T-helper 1 cell (primary cell): ENCODE measurements at regions not wholly inside any gene's neighbourhood (a gene's known extent, or its start where the extent isn't known, plus 50 kb on each side); places are given as distances from the start of the nearest gene placed in this dataset.
"Not testable (repeated sequence)": the region's sequence is repeated elsewhere in the genome, so short reads cannot be mapped to it uniquely, and the experiment has no call there.

Experiments used
- DNase-seq, 5 donors: peaks; one replicate each; pipeline ENCODE4 v3.0.0-alpha.2; 2012 to 2020

DNA sequence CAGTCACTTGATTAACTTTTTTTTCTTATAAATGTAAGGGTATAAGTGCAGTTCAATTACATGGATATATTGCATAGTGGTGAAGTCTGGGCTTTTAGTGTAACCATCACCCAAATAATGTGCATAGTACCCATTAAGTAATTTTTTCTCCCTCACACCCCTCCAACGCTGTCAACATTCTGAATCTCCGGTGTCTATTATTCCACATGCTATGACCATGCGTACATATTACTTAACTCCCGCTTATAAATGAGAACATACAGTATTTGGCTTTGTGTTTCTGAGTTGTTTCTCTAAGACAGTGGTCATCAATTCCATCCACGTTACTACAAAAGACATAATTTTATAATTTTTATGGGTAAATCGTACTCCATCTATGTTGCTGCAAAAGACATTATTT, 1191.1 kb downstream of the NCAM2 start:
- no peak for DNase-seq

DNA sequence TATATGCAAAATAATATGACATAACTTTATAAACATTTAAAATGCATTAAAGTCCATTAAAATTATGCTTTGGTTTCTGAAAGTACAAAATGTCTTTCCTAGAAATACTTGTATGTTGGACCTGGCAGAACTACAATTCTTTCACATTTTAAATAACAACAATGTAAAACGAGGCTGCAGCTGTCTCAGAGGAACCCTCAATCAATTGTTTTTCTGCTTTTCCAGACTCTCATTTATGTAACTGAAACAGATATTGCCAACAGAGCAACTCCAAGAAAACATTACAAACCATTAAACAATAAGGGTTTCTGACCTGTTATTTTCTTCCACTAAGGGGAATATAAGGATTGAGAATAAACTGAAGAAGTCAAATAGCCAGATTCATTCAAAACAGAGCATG, 1193.4 kb downstream of the NCAM2 start:
- DNase-seq: no peak

DNA sequence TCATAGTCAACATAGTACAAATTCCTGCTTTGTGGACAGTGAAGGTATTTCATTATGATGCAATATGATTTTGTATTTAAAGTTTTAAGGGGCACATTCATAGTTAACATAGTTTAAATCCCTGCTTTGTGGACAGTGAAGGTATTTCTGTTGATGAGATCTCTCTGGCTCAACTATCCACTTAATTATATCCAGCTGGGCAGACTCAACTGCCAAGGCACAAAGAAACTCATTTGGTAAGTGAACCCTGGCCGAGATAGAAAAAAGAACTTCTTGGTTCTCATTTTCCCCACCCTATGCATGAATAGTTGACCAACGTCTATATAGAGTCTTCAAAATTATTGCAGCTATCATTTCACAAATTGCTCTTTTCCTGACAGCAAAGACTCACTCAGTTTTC, 1194.6 kb downstream of the NCAM2 start:
- DNase-seq: no peak

DNA sequence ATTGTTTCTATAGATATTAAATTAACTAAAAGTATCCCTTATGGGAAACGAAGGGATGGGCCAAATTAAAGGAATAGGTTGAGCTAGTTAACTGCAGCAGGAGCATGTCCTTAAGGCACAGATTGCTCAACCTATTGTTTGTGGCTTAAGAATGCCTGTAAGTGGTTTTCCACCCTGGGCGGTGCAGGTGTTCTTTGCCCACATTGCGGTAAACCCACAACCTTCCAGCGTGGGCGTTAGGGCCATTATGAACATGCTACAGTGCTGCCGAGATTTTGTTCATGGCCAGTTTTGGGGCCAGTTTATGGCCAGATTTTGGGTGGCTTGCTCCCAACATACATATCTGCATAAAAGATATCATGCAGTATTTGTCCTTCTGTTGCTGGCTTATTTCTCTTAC, 1196.8 kb downstream of the NCAM2 start:
- DNase-seq: not testable (repeated sequence)

DNA sequence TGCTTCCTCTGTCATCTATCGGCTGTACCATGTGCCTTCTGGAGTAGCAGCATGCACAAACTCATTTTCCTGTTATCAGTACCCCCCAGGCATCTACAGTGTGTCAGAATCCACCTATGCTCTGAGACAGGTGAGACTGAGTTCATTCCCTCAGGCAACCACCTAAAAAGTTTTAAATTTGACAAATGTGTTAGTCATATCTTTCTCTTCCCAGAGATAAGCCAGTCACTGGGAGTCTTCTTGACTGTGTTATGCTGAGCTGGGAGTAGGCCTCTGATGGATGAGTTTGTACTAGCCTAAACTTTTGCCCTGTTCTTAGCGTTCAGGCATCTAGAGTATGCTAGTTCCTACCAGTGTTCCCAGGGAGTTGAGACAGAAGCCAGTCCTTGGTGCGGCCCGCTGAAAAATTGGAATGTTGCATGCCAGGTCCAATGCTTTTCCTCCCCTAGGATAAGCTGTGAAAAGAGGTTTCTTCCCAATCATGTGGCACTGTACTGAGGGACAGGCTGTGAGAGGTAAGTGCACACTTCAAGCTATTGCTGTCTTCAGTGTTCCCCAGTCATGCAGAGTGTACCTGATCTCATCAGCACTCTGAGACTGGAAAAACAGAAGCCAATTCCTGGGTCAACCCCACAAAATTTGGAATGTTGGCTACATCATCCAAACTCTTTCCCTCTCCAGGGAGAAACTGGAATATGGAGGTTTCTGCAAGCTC, 1202.3 kb downstream of the NCAM2 start:
- no peak for DNase-seq

DNA sequence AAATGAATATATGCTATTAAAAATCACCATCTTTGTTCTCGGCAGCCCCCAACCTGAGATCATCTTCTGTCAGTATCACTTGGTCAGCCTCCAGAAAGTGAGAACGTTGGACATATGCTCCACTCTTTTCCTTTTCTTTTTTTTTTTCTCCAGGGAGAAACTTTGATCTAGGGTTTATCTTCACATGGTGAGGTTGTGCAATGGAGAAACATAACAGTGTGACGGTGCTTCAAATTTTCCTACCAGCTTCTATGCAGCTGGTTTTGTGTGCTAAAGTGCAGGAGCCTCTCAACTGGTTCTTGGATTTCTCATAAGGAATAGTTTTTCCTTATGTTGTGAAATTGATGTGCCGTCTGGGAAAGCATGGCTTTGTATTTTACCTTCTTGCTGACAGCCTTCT, 1202.9 kb downstream of the NCAM2 start:
- DNase-seq: no peak

DNA sequence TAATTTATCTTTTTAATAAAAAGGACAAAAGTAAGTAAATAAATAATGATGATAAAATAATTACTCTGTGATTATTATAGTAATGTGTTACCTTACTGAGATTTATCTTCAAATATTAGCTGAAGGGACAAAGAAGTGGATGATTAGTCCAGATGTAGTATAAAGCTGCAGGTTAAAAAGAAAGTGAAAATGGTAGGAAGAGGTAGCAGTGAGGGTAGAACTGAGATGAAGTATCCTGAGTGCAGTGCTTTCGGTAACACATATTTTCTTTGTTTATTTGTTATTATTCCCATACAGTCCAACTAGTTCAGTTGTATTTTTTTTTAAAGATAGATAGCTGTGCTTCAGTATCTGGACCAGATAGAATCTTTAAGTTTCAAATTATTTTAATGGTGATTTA, 1203.5 kb downstream of the NCAM2 start:
- DNase-seq: no peak

DNA sequence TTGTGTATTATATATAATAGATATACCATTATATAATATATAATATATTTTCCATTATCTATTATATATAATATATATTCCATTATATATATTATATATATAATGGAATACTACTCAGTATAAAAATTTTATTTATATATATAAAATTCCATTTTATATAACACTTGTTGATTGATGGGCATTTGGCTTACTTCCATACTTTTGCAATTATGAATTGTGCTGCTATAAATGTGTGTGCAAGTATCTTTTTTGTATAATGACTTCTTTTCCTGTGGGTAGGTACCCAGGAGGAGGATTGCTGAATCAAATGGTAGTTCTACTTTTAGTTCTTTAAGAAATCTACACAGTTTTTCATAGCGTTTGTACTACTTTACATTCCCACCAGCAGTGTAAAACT, 1211.1 kb downstream of the NCAM2 start:
- DNase-seq: no peak

DNA sequence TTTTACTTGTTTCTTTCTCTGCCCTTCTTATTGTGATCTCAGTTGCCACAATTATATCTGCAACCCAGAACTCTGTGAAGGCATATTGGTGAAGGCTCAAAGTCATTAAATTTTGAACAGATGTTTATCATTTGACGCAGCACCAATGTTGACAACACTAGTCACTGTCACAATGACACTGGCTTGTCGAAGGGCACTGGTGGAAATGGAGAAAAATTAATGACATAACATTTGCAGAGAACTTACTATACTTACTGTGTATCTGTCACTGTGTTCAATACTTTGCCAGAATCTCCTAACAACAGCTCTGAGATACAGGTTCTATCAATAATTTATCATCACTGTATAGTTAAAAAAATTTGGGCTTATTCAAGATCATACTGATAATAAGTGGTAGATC, 1213.7 kb downstream of the NCAM2 start:
- no peak for DNase-seq

DNA sequence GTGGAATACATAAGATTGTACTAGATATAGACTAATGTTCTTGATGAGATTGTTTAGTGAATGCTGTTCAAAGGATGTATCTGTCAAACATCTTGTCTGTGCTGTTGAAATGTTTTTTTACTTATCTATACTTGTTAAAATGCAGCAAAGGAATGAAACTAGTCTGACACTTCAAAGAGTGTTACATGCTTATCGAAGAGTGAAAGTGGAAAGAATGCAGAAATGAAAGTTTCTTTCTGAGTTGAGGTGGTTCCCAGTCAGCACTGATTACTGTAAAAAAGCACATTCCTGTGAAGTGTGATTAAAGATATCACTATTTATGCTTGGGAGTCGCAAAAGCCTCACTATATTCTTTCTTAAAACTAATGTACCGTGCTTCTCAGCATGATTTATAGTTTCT, 1225.2 kb downstream of the NCAM2 start:
- no peak for DNase-seq

DNA sequence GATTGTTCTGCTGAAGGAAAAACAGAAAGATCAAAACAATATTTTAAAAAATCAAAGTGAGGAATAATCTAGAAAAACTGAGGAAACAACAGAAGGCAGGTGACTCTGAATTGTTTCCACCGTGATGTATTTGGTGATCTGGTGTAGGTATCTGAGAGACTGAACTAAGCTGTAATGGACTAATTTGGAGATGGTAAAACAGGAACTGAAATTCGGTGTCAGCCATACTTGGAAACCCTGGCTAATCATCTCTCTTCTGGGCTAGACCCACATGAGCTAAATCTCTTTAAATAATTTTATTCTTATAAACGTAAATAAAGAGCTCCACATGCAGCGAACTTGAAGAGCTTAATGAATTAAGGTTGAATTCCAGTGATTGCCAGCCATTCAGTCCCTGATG, 1226.1 kb downstream of the NCAM2 start:
- no peak for DNase-seq

DNA sequence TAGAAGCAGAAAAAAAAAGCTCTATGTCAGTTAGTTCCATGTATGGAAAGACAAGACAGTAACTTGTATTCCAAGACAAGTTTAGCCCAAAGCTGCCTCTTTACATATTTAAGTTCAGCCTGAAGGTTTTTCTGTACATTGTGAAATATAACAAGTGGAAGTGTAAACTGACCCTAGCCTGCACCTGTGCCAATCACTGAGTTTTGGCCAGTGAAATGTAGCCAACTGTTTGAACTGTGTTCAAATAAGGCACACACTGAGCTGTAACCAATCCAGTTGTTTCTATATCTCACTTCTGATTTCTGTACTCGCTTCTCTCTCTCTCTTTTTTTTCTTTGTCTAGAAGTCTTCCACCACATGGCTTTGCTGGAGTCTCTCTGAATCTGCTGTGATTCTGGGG, 1227.1 kb downstream of the NCAM2 start:
- no peak for DNase-seq

DNA sequence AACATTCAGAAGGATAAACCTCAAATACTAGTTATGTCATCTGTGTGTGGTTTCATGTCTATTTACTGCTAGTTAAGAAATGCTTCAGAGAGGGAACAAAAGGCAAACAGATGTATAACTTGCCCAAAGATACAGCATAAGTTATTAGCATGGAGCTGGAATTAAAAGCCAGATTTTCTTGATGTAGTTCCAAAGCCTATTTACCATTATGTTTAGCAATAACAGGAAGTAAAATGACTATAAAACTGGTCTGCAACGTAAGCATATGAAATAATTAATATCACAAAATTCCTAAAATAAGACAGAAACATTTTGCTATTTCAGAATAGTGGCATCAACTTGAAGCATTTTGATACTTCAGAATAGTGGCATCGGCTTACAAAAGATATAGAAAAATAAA, 1232.8 kb downstream of the NCAM2 start:
- no peak for DNase-seq

DNA sequence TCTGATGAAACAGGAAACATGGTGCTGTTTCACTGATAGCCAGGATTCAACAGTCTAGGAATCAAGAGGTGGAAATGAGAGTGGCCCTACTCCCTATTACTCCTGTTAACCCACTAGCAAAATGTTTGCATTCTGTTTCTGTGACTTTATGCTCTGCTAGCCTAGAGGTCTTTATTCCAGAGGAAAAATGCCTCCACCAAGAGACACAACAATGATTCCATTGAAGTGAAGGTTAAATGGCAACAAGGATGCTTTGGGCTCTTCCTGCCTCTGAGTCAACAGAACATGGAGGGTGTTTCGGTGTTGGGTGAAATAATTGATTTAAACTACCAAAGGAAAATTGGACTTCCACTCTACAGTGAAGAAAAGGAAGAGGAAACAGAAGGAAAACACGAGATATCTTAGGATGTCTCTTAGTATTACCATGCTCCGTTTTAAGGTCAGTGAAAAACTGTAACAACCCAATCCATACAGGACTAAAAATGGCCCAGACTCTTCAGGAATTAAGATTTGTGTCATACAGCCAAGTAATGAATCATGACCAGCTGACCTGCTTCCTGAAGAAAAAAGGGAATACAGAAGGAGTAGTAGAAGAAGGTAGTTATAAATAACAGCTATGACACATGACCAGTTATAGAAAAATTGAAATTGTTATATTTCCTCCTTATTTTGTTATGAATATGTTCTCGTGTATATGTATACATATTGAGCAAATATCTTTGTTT, 1237.8 kb downstream of the NCAM2 start:
- no peak for DNase-seq

DNA sequence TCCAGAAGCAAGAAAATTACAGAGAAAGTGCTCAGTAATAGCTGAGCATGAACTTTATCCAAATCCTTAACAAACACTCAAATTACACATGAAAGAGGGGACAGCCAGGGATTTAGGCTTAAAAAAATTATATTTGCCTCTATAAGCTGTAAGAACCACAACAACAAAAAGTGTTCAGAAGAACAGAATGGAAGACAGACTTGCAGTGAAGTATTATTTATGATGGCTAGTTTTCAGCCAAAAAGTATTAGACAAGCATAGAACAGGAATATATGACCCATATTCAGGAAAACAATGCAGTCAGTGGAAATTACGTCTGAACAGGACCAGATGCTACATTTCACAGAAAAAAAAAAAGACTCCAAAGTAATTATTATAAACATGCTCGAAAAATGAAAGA, 1246.3 kb downstream of the NCAM2 start:
- no peak for DNase-seq

DNA sequence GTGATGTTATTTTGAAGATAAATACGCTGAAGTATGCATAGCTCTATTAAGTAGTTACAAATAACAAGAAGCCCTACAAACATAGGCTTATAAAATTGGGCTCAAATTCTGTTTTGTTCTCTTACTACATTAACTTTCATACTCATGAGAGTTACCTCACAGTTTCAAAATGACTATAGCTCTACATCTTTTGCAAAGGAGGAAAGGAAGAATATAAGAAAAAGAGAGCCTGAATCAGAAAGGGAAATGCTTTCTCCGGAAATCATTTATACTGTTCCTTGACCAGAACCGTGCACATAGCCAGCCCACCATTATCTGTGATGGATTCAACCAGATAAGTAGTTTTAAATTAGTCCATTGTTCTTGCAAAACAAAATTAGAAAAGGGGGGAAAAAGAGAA, 1252.1 kb downstream of the NCAM2 start:
- no peak for DNase-seq

DNA sequence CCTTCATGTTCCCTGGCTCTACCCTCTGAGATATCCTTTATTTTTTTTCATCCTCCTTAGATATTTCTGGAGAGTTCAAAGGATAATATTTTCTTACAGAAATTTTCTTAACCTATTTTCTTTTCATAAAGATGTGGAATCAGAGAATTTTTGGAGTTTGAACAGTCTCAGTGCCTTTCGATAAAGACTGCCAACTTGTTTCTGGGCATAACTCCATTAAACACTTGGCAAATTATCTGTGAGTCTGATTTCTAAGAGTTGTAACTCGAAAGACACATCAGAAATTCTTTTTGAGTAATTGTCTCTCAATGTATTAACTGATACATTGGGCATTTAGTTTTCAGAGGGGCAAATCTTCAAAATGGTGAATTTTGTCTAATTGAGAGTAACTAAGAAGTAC, 1255.6 kb downstream of the NCAM2 start:
- no peak for DNase-seq

DNA sequence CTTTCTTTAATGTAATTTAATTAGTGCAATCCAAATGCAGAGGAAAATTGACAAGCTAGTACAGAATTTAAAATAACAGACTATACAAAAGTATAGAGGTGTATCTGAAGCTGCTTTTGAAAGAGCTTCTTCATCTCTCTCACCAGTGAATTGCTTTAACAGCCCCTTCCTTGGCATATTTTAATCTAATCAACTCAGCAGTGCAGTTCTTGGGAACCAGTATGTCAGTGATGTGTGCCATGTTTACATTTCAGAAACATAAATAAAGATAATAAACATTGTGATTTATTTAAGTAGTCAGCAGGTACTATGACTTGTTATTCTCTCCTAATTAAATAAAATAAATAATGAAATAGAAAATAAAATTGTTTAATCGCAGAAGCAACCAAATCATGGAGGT, 1260.6 kb downstream of the NCAM2 start:
- no peak for DNase-seq

DNA sequence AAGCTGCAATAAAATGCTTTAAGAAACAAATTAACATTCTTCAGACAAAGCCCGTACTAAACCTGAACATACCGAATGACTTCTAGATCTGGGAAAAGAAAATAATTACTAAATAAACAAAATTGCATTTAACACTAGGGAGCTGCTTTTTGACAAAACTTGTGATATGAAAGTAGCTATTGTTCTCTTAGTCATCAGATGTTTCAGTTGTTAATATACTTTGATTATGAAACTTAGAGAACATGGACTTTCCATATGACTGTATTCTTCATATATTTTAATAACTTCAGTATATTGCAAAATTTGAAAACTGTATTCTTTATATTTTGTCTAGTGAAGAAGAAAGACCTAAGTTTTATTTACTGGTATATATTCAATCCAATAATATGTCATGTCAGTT, 1262.1 kb downstream of the NCAM2 start:
- DNase-seq: no peak

DNA sequence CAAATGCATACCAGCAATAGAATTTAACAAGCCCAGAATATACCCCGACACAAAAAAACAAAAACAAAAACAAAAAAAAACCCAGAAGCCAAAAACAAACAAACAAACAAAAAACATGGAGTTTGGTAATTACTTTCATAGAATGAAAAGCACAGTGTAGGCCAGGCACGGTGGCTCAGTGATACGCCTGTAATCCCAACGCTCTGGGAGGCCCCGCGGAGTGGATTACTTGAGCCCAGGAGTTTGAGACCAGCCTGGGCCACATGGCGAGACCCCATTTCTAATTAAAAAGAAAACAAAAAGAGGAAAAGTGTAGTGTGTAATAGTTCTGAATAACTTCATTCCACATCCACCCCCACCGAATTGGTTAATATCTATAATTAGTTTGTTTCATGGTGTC, 1265.7 kb downstream of the NCAM2 start:
- no peak for DNase-seq

DNA sequence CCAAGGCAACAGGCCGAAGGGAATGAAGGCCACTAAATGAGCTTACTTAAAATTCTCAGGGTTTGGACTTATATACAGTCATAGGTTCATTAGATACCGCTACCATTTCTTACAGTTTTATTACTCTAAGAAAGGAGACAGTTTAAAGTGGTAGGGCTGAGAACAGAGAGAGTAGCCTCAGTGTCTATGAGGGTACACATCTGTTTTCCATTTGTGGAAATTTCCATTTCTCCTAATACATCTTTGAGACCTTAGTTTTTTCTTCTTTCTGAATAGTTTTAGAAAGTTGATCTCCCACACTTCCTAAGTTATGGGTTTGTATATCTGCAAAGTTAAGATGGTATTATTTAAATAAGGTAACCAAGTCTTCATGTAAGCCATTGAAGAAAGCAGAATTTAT, 1279.1 kb downstream of the NCAM2 start:
- DNase-seq: no peak

DNA sequence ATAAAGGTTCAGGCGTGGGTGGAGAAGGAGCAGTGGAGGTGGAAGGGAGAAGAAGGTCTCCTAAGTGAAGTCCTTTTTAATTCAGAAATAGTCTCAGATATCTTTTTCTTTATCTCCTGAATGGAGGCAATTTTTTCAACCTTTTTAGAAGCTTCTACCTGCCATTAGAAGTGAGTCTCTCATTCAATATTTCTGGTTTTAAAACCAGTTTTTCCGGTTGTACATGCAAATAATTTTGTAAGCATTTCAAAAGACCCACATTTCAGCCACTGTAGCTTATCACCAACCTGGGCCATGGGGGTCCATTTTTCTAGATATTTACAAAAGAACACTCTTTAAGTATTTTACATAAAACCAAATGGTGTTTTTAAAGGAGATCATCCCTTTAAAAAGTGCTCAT, 1280.2 kb downstream of the NCAM2 start:
- DNase-seq: no peak

DNA sequence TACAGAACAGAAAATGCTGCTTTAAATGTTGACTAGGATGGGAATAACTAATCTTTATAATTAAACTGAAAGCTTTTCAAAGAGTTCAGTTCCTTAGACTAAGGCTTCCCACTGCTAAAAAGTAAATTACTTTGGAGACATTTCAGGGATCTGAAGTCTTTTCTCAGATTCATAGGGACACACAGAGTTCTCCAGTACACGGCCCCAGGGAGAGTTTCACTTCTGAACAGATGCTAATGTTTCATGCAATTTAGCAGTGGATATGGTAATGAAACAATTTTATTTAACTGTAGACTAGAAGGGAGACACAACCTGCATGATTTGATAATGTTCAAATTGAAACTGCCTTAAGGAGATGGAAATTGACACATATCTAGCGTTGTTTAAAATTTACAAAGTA, 1282.6 kb downstream of the NCAM2 start:
- DNase-seq: no peak

DNA sequence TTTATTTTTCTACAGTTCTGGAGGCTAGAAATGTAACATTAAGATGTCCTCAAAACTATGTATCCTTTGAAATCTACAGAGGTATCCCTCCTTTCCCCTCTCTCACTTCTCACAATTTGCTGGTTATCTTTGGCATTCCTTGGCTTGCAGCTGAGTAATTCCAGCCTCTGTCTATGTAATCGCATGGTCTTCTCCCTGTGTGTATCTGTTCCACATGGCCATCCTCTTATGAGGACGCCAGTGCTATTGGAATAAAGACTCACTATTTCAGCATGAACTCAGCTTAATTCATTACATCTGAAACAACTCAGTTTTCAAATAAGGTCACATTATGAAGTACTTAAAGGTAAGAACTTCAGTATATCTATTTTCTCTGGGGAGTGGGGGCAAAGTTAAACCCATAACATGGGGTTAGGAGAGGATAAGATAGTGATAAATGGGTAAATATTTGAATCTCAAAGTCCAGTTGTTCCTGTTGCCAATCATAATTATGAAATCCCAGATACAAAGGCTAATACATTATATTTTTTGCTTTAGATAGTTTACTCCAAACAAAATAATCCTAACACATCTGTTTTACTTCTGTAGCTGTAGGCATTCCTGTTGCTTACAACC, 1290.8 kb downstream of the NCAM2 start:
- no peak for DNase-seq
